CD14-positive monocyte (primary cell): ENCODE measurements at regions not wholly inside any gene's neighbourhood (a gene's known extent, or its start where the extent isn't known, plus 50 kb on each side); places are given as distances from the start of the nearest gene placed in this dataset.

ENCODE experiments used
- DNase-seq, 3 donors: peaks; one replicate each; pipeline ENCODE4 v3.0.0-alpha.2; 2011 to 2022
- H2AFZ ChIP-seq: 2 replicates; pipeline ENCODE4 v1.6.0; 2012; ENCODE audit warnings: mild to moderate bottlenecking, low read depth, low read length, inconsistent platforms; ENCODE audit not compliant: insufficient read depth, poor library complexity, severe bottlenecking
- H3K27ac ChIP-seq, 2 donors: 1 replicate in 1 of 2; 2 replicates in 1 of 2; pipeline ENCODE4 v1.5.1; 2012 to 2013; ENCODE audit warnings: low read length in 2 of 2, control low read depth in 1 of 2, inconsistent platforms in 1 of 2, low read depth in 1 of 2, mild to moderate bottlenecking in 1 of 2
- H3K27me3 ChIP-seq, 2 donors: one replicate each; pipeline versions ENCODE4 v1.6.0 to v1.6.1; 2011 to 2013; ENCODE audit warnings: low read length in 2 of 2; ENCODE audit not compliant: control insufficient read depth in 2 of 2, insufficient read depth in 2 of 2
- H3K36me3 ChIP-seq, 2 donors: replicated peaks in 1 of 2; 1 replicate in 1 of 2; 2 replicates in 1 of 2; pipeline versions ENCODE4 v1.5.1 to v1.6.1; 2012 to 2013; ENCODE audit warnings: low read length in 2 of 2, control low read depth in 1 of 2, inconsistent platforms in 1 of 2, mild to moderate bottlenecking in 1 of 2; ENCODE audit not compliant: insufficient read depth in 2 of 2, control insufficient read depth in 1 of 2
- H3K4me1 ChIP-seq, 2 donors: 1 replicate in 1 of 2; 2 replicates in 1 of 2; pipeline versions ENCODE4 v1.5.1 to v1.6.1; 2012 to 2013; ENCODE audit warnings: low read length in 2 of 2, control low read depth in 1 of 2, inconsistent platforms in 1 of 2, mild to moderate bottlenecking in 1 of 2, moderate library complexity in 1 of 2; ENCODE audit not compliant: insufficient read depth in 2 of 2, control insufficient read depth in 1 of 2
- H3K4me2 ChIP-seq: replicated peaks from 2 replicates; pipeline ENCODE3; 2012; ENCODE audit warnings: low read length, moderate library complexity, mild to moderate bottlenecking; ENCODE audit not compliant: poor library complexity, severe bottlenecking; ENCODE audit errors: extremely low read depth
- H3K4me3 ChIP-seq, 3 experiments: fragments of 200-600 bp in 1 of 3; sonication (generic) in 1 of 3; replicated peaks in 1 of 3; 1 replicate in 2 of 3; 2 replicates in 1 of 3; pipeline ENCODE4 v1.5.1; 2011 to 2013; ENCODE audit warnings: low read length in 3 of 3, mild to moderate bottlenecking in 3 of 3, control low read depth in 2 of 3, low read depth in 2 of 3, inconsistent platforms in 1 of 3, moderate library complexity in 1 of 3
- H3K79me2 ChIP-seq: 2 replicates; pipeline ENCODE4 v1.6.0; 2012; ENCODE audit warnings: mild to moderate bottlenecking, control low read depth, inconsistent platforms, low read length, moderate library complexity; ENCODE audit not compliant: insufficient read depth
- H3K9ac ChIP-seq: 2 replicates; pipeline ENCODE4 v1.6.0; 2017; ENCODE audit warnings: low read length, mild to moderate bottlenecking; ENCODE audit not compliant: insufficient read depth, poor library complexity, severe bottlenecking
- H3K9me3 ChIP-seq, 2 donors: replicated peaks in 1 of 2; 1 replicate in 1 of 2; 2 replicates in 1 of 2; pipeline versions ENCODE4 v1.5.1 to v1.6.1; 2012 to 2013; ENCODE audit warnings: low read length in 2 of 2, control low read depth in 1 of 2; ENCODE audit not compliant: control insufficient read depth in 1 of 2, insufficient read depth in 1 of 2
- H4K20me1 ChIP-seq: 2 replicates; pipeline ENCODE4 v1.6.0; 2012; ENCODE audit warnings: mild to moderate bottlenecking, low read length, control low read depth, moderate library complexity; ENCODE audit not compliant: insufficient read depth
- H3K27ac Mint-ChIP-seq, 7 donors: one replicate each; pipeline ENCODE4 v1.8.0; 2020; ENCODE audit warnings: mild to moderate bottlenecking in 7 of 7, mixed read lengths in 7 of 7, moderate library complexity in 6 of 7, inconsistent platforms in 2 of 7
- H3K27me3 Mint-ChIP-seq, 3 donors: one replicate each; pipeline ENCODE4 v1.8.0; 2021 to 2022; ENCODE audit warnings: low read depth in 3 of 3, mild to moderate bottlenecking in 3 of 3, mixed read lengths in 3 of 3, moderate library complexity in 3 of 3, inconsistent platforms in 1 of 3
- H3K36me3 Mint-ChIP-seq, 2 donors: one replicate each; pipeline ENCODE4 v1.8.0; 2020; ENCODE audit warnings: mixed read lengths in 2 of 2, inconsistent platforms in 1 of 2, mild to moderate bottlenecking in 1 of 2
- H3K4me1 Mint-ChIP-seq: one replicate; pipeline ENCODE4 v1.8.0; 2020; ENCODE audit warnings: mild to moderate bottlenecking, mixed read lengths
- H3K4me3 Mint-ChIP-seq, 2 donors: one replicate each; pipeline ENCODE4 v1.8.0; 2020; ENCODE audit warnings: mild to moderate bottlenecking in 2 of 2, mixed read lengths in 2 of 2, moderate library complexity in 1 of 2
- H3K9me3 Mint-ChIP-seq, 7 donors: one replicate each; pipeline ENCODE4 v1.8.0; 2020 to 2022; ENCODE audit warnings: mixed read lengths in 7 of 7, mild to moderate bottlenecking in 6 of 7, moderate library complexity in 6 of 7, inconsistent platforms in 2 of 7
- WGBS: methylation state at CpG from one replicate; pipeline ENCODE4 v1.1.5; 2013; ENCODE audit warnings: missing lambda C conversion rate; ENCODE audit not compliant: insufficient coverage; 5-methylcytosine and 5-hydroxymethylcytosine counted together
- intact Hi-C, 2 donors: fragments of 100-400 bp; cut with micrococcal nuclease; formaldehyde crosslinking; loops; one replicate each; pipeline versions ENCODE4 v1.15.0 to v1.15.1; 2023
- TF ChIP-seq, protein P1 (sequence below): fragments of 200-600 bp; IDR thresholded peaks from one replicate; pipeline ENCODE4 v1.8.0; 2022; ENCODE audit warnings: antibody characterized with exemption, mild to moderate bottlenecking

- Mint-ChIP-seq H3K36me3 (no peaks in the 10 kb centered on the region), H3K4me3 (no peak overlapping the region)
Observed at GRCh38 chr5:124997186-124997893, 250.9 kb upstream of the ZNF608 start.

GRCh38 chr5:124998520-124998919 lies 252.1 kb upstream of the ZNF608 start:
- intact Hi-C loops = no loop called here

More at GRCh38 chr5:124997186-124997893, 250.9 kb upstream of the ZNF608 start:
- TF ChIP-seq, protein P1, sequence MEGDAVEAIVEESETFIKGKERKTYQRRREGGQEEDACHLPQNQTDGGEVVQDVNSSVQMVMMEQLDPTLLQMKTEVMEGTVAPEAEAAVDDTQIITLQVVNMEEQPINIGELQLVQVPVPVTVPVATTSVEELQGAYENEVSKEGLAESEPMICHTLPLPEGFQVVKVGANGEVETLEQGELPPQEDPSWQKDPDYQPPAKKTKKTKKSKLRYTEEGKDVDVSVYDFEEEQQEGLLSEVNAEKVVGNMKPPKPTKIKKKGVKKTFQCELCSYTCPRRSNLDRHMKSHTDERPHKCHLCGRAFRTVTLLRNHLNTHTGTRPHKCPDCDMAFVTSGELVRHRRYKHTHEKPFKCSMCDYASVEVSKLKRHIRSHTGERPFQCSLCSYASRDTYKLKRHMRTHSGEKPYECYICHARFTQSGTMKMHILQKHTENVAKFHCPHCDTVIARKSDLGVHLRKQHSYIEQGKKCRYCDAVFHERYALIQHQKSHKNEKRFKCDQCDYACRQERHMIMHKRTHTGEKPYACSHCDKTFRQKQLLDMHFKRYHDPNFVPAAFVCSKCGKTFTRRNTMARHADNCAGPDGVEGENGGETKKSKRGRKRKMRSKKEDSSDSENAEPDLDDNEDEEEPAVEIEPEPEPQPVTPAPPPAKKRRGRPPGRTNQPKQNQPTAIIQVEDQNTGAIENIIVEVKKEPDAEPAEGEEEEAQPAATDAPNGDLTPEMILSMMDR = no peak
- Histone ChIP-seq H2AFZ (no peak overlapping the region), H4K20me1 (no peaks in the 10 kb centered on the region), H3K27ac (no peak overlapping the region), H3K36me3 (no peaks in the 10 kb centered on the region), H3K4me3 (no peak overlapping the region), H3K9ac (no peak overlapping the region), H3K9me3 (no peaks in the 10 kb centered on the region), H3K27me3 (peaks cover 4% of the 10 kb centered on the region in 2 donors), H3K4me2 (no peak overlapping the region), H3K4me1 (no peaks in the 10 kb centered on the region), H3K79me2 (no peaks in the 10 kb centered on the region)
- no peak overlapping the region for H3K27ac Mint-ChIP-seq
- no CpG with 5 or more reads among the region's 3 CpGs for WGBS
- no peak for DNase-seq
- H3K4me1 Mint-ChIP-seq = no peaks in the 10 kb centered on the region
- intact Hi-C loops = no loop called here
- H3K9me3 Mint-ChIP-seq = peaks cover 0 to 6% (median 0%) of the 10 kb centered on the region in 7 donors
- H3K27me3 Mint-ChIP-seq = peaks cover 5 to 8% (median 7%) of the 10 kb centered on the region in 3 donors

More at GRCh38 chr5:124998520-124998919, 252.1 kb upstream of the ZNF608 start:
- Histone ChIP-seq H3K9me3 (no peaks in the 10 kb centered on the region), H3K27ac (no peak overlapping the region), H4K20me1 (no peaks in the 10 kb centered on the region), H3K79me2 (no peaks in the 10 kb centered on the region), H3K4me3 (no peak overlapping the region), H3K27me3 (peaks cover 4% of the 10 kb centered on the region in 2 donors), H3K4me2 (no peak overlapping the region), H2AFZ (no peak overlapping the region), H3K36me3 (no peaks in the 10 kb centered on the region), H3K9ac (no peak overlapping the region), H3K4me1 (no peaks in the 10 kb centered on the region)
- Mint-ChIP-seq H3K27ac (peak overlapping the region in 1 of 7 donors; percentile 13), H3K4me1 (peaks cover 3% of the 10 kb centered on the region), H3K9me3 (peaks cover 0 to 6% (median 0%) of the 10 kb centered on the region in 7 donors), H3K4me3 (no peak overlapping the region), H3K27me3 (peaks cover 5 to 10% (median 7%) of the 10 kb centered on the region in 3 donors), H3K36me3 (no peaks in the 10 kb centered on the region)
- no CpG with 5 or more reads among the region's 1 CpG for WGBS
- DNase-seq = no peak
- TF ChIP-seq, protein P1 = no peak
